Stomach (tissue), 8 donors: ENCODE measurements at regions not wholly inside any gene's neighbourhood (a gene's known extent, or its start where the extent isn't known, plus 50 kb on each side); places are given as distances from the start of the nearest gene placed in this dataset.
A peak's percentile ranks its signal among the peaks of the same experiment; 100 is the strongest.

Experiments used
- DNase-seq, 2 donors: peaks; one replicate each; pipeline versions ENCODE4 v3.0.0 to v3.0.0-alpha.2; 2013 to 2019
- H3K27ac ChIP-seq, 5 donors: fragments of 200-600 bp in 4 of 5; sonication (generic) in 4 of 5; one replicate each; pipeline ENCODE4 v1.5.1; 2013 to 2019; ENCODE audit warnings: mild to moderate bottlenecking in 1 of 5, moderate library complexity in 1 of 5
- H3K27me3 ChIP-seq, 3 donors: fragments of 200-600 bp; sonication (generic); one replicate each; pipeline ENCODE4 v1.5.1; 2017 to 2019; ENCODE audit warnings: mixed run types in 1 of 3
- H3K36me3 ChIP-seq, 4 donors: fragments of 200-600 bp; sonication (generic); 1 replicate in 3 of 4; 2 replicates in 1 of 4; pipeline ENCODE4 v1.5.1; 2016 to 2019
- H3K4me1 ChIP-seq, 4 donors: fragments of 200-600 bp; sonication (generic); one replicate each; pipeline ENCODE4 v1.5.1; 2016 to 2019
- H3K4me3 ChIP-seq, 4 donors: fragments of 200-600 bp; sonication (generic) in 3 of 4; one replicate each; pipeline ENCODE4 v1.5.1; 2016 to 2019; ENCODE audit warnings: mild to moderate bottlenecking in 1 of 4
- H3K9me3 ChIP-seq, 4 donors: fragments of 200-600 bp; sonication (generic); one replicate each; pipeline ENCODE4 v1.5.1; 2016 to 2019
- CTCF ChIP-seq, 7 experiments: fragments of 450-650 bp in 4 of 7; fragments of 200-600 bp in 3 of 7; sonication (generic) in 3 of 7; IDR thresholded peaks; one replicate each; pipeline ENCODE4 v1.5.1; 2016 to 2019; ENCODE audit warnings: antibody characterized with exemption in 7 of 7, control low read depth in 2 of 7, mild to moderate bottlenecking in 1 of 7
- EP300 ChIP-seq: sonication (generic); formaldehyde crosslinking; IDR thresholded peaks from one replicate; pipeline ENCODE4 v1.6.1; 2017; ENCODE audit warnings: antibody characterized with exemption
- POLR2A ChIP-seq, 4 donors: fragments of 450-650 bp; IDR thresholded peaks; one replicate each; pipeline ENCODE4 v1.6.1; 2016; ENCODE audit warnings: antibody characterized with exemption in 4 of 4, control low read depth in 2 of 4, mild to moderate bottlenecking in 1 of 4, moderate library complexity in 1 of 4
- POLR2AphosphoS5 ChIP-seq, 3 donors: sonication (generic); formaldehyde crosslinking; IDR thresholded peaks; one replicate each; pipeline ENCODE4 v1.6.1; 2016; ENCODE audit warnings: antibody characterized with exemption in 3 of 3
- WGBS, 5 donors: extraction: QIAGEN DNeasy Blood & Tissue Kit in 3 of 5; methylation state at CpG; one replicate each; pipeline versions ENCODE4 v1.1.5 to v1.1.7; 2013 to 2018; 5-methylcytosine and 5-hydroxymethylcytosine counted together
- intact Hi-C: fragments of 100-400 bp; cut with DNase I; formaldehyde crosslinking; loops from one replicate; pipeline ENCODE4 v1.15.1; 2023; ENCODE audit warnings: low total_unique reads
- donor health status: healthy with polysubstance abuse.
- donor health status: Bipolar disorder and iron deficiency.
- donor health status: healthy.

GRCh38 chr12:85352016-85352415 is 72.0 kb downstream of the ALX1 start:
- Histone ChIP-seq H3K9me3 (no peaks in the 10 kb centered on the region), H3K4me1 (no peaks in the 10 kb centered on the region), H3K4me3 (no peak overlapping the region), H3K27me3 (no peaks in the 10 kb centered on the region), H3K27ac (no peak overlapping the region), H3K36me3 (no peaks in the 10 kb centered on the region)
- intact Hi-C loops, result no loop called here
- no peak for TF ChIP-seq POLR2A (IDR thresholded peaks at IDR 0.05)
- TF ChIP-seq CTCF (IDR thresholded peaks at IDR 0.05), result no peak
- no peak for TF ChIP-seq EP300
- TF ChIP-seq POLR2AphosphoS5 (IDR thresholded peaks at IDR 0.05), result no peak
- no peak for DNase-seq

- H3K9me3 ChIP-seq, result no peaks in the 10 kb centered on the region
- H3K27me3 ChIP-seq, result no peaks in the 10 kb centered on the region
- intact Hi-C loops, result no loop called here
- no peak overlapping the region for H3K27ac ChIP-seq
- no peak for DNase-seq
- no peak overlapping the region for H3K4me3 ChIP-seq
- no peak for TF ChIP-seq EP300
- no peak for TF ChIP-seq CTCF (IDR thresholded peaks at IDR 0.05)
- H3K4me1 ChIP-seq, result no peaks in the 10 kb centered on the region
- no peaks in the 10 kb centered on the region for H3K36me3 ChIP-seq
- WGBS, 5 donors, result 23 to 41% (median 29%) methylated on average over 3 of the region's 3 CpGs
Measured at GRCh38 chr12:85356596-85357385, 76.8 kb downstream of the ALX1 start.

- no peaks in the 10 kb centered on the region for H3K27me3 ChIP-seq
- TF ChIP-seq CTCF (IDR thresholded peaks at IDR 0.05), result no peak
- TF ChIP-seq POLR2AphosphoS5 (IDR thresholded peaks at IDR 0.05), result no peak
- TF ChIP-seq EP300, result no peak
- TF ChIP-seq POLR2A (IDR thresholded peaks at IDR 0.05), result no peak
- intact Hi-C loops, result no loop called here
- DNase-seq, result peak in 1 of 2 donors; percentile 33
- H3K36me3 ChIP-seq, result no peaks in the 10 kb centered on the region
- H3K4me1 ChIP-seq, result no peaks in the 10 kb centered on the region
- H3K4me3 ChIP-seq, result no peak overlapping the region
- no peaks in the 10 kb centered on the region for H3K9me3 ChIP-seq
- no peak overlapping the region for H3K27ac ChIP-seq
- 32 to 57% (median 51%) methylated on average over 1 of the region's 1 CpG for WGBS, 5 donors
Measured at GRCh38 chr12:85357609-85358008, 77.6 kb downstream of the ALX1 start.

GRCh38 chr12:85358715-85359114 is 78.7 kb downstream of the ALX1 start:
- Histone ChIP-seq H3K27me3 (no peaks in the 10 kb centered on the region), H3K9me3 (no peaks in the 10 kb centered on the region), H3K36me3 (no peaks in the 10 kb centered on the region), H3K4me3 (no peak overlapping the region), H3K4me1 (no peaks in the 10 kb centered on the region), H3K27ac (no peak overlapping the region)
- TF ChIP-seq POLR2AphosphoS5 (IDR thresholded peaks at IDR 0.05) (no peak), EP300 (no peak), CTCF (IDR thresholded peaks at IDR 0.05) (no peak), POLR2A (IDR thresholded peaks at IDR 0.05) (no peak)
- WGBS, 5 donors, result 0 to 56% (median 29%) methylated on average over 1 of the region's 1 CpG
- DNase-seq, result no peak
- intact Hi-C loops, result no loop called here
